Endothelial cell (in vitro differentiated cells): ENCODE measurements at regions not wholly inside any gene's neighbourhood (a gene's known extent, or its start where the extent isn't known, plus 50 kb on each side); places are given as distances from the start of the nearest gene placed in this dataset.

Source experiments
- DNase-seq: peaks from one replicate; pipeline ENCODE4 v3.0.0; 2021; ENCODE audit warnings: low spot score
- H3K27ac Mint-ChIP-seq: one replicate; pipeline ENCODE4 v1.8.0; 2021; ENCODE audit warnings: mixed read lengths, inconsistent platforms; ENCODE audit not compliant: unreplicated experiment
- H3K27me3 Mint-ChIP-seq: one replicate; pipeline ENCODE4 v1.8.0; 2021; ENCODE audit warnings: mild to moderate bottlenecking, moderate library complexity, mixed read lengths, inconsistent platforms; ENCODE audit not compliant: unreplicated experiment
- H3K36me3 Mint-ChIP-seq: one replicate; pipeline ENCODE4 v1.8.0; 2021; ENCODE audit warnings: mild to moderate bottlenecking, low read depth, mixed read lengths, inconsistent platforms; ENCODE audit not compliant: unreplicated experiment
- H3K4me1 Mint-ChIP-seq: one replicate; pipeline ENCODE4 v1.8.0; 2021; ENCODE audit warnings: mild to moderate bottlenecking, mixed read lengths, inconsistent platforms; ENCODE audit not compliant: unreplicated experiment
- H3K4me3 Mint-ChIP-seq: one replicate; pipeline ENCODE4 v1.8.0; 2021; ENCODE audit warnings: mild to moderate bottlenecking, mixed read lengths, inconsistent platforms; ENCODE audit not compliant: unreplicated experiment
- H3K9me3 Mint-ChIP-seq: one replicate; pipeline ENCODE4 v1.8.0; 2021; ENCODE audit warnings: mixed read lengths, inconsistent platforms; ENCODE audit not compliant: unreplicated experiment
- CTCF ChIP-seq: fragments of 200-600 bp; sonication (generic); IDR thresholded peaks from one replicate; pipeline ENCODE4 v1.5.0; 2021; ENCODE audit warnings: antibody characterized with exemption; ENCODE audit not compliant: unreplicated experiment

GRCh38 chr7:96624954-96625353, 84.7 kb downstream of the SEM1 start:
- peaks cover 4% of the 10 kb centered on the region for H3K36me3 Mint-ChIP-seq
- H3K27me3 Mint-ChIP-seq = no peaks in the 10 kb centered on the region
- H3K4me1 Mint-ChIP-seq = no peaks in the 10 kb centered on the region

GRCh38 chr7:96621932-96622331, 87.7 kb downstream of the SEM1 start:
- no peak for TF ChIP-seq CTCF
- H3K4me3 Mint-ChIP-seq = no peak overlapping the region
- no peaks in the 10 kb centered on the region for H3K4me1 Mint-ChIP-seq
- H3K36me3 Mint-ChIP-seq = peaks cover 4% of the 10 kb centered on the region
- DNase-seq = no peak
- no peaks in the 10 kb centered on the region for H3K9me3 Mint-ChIP-seq
- no peak overlapping the region for H3K27ac Mint-ChIP-seq
- no peaks in the 10 kb centered on the region for H3K27me3 Mint-ChIP-seq

More at GRCh38 chr7:96624954-96625353, 84.7 kb downstream of the SEM1 start:
- Mint-ChIP-seq H3K27ac (no peak overlapping the region), H3K4me3 (no peak overlapping the region), H3K9me3 (no peaks in the 10 kb centered on the region)
- no peak for TF ChIP-seq CTCF
- no peak for DNase-seq

- Mint-ChIP-seq H3K4me1 (no peaks in the 10 kb centered on the region), H3K27me3 (no peaks in the 10 kb centered on the region), H3K9me3 (no peaks in the 10 kb centered on the region), H3K36me3 (no peaks in the 10 kb centered on the region), H3K27ac (no peak overlapping the region), H3K4me3 (no peak overlapping the region)
- TF ChIP-seq CTCF = no peak
- no peak for DNase-seq
Measured at GRCh38 chr7:96614154-96614867, 95.3 kb downstream of the SEM1 start.

- Mint-ChIP-seq H3K27me3 (no peaks in the 10 kb centered on the region), H3K4me3 (no peak overlapping the region), H3K4me1 (no peaks in the 10 kb centered on the region), H3K27ac (no peak overlapping the region), H3K36me3 (no peaks in the 10 kb centered on the region), H3K9me3 (no peaks in the 10 kb centered on the region)
- TF ChIP-seq CTCF = no peak
- DNase-seq = no peak
Measured at GRCh38 chr7:96612034-96612433, 97.6 kb downstream of the SEM1 start.

- no peak overlapping the region for H3K4me3 Mint-ChIP-seq
- no peaks in the 10 kb centered on the region for H3K4me1 Mint-ChIP-seq
- no peaks in the 10 kb centered on the region for H3K9me3 Mint-ChIP-seq
- DNase-seq = no peak
- no peak overlapping the region for H3K27ac Mint-ChIP-seq
- H3K36me3 Mint-ChIP-seq = no peaks in the 10 kb centered on the region
- no peak for TF ChIP-seq CTCF
- H3K27me3 Mint-ChIP-seq = no peaks in the 10 kb centered on the region
Measured at GRCh38 chr7:96605045-96605716, 104.5 kb downstream of the SEM1 start.
